ENCODE measurements at regions not wholly inside any gene's neighbourhood (a gene's known extent, or its start where the extent isn't known, plus 50 kb on each side); places are given as distances from the start of the nearest gene placed in this dataset.
"Not testable (repeated sequence)": the region's sequence is repeated elsewhere in the genome, so short reads cannot be mapped to it uniquely, and the experiment has no call there.

DNA sequence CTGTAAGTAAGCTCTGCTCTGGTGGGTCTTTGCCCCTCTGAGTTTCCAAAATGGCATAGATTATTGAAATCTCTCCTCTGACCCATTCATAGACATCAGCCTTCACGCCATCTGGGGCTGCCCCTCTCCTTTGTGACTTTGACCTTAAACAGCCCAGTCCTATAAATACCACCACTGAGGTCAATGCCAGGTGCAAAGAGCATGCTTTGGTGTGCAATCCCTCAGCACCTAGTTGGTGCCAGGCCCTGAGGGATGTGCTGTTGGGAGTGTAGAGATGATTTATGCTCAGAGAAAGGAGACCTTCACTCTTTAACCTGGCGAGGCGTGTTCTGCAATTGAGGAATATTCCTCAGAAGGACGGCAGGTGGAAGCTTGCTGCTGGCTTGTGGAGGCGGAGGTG is 121.7 kb upstream of the TSHZ3 start:
- no peak overlapping the region for H3K27ac ChIP-seq (ENCODE audit: low read length)
- no peaks in the 10 kb centered on the region for H4K20me1 ChIP-seq (ENCODE audit: insufficient read depth, low read length)
- H3K4me2 ChIP-seq (ENCODE audit: low read length) = no peak overlapping the region
- no peak overlapping the region for H2AFZ ChIP-seq (ENCODE audit: low read depth, low read length)
- no peak for TF ChIP-seq EZH2phosphoT487 (IDR thresholded peaks at IDR 0.05; ENCODE audit: low read depth)
- TF ChIP-seq, protein P1, sequence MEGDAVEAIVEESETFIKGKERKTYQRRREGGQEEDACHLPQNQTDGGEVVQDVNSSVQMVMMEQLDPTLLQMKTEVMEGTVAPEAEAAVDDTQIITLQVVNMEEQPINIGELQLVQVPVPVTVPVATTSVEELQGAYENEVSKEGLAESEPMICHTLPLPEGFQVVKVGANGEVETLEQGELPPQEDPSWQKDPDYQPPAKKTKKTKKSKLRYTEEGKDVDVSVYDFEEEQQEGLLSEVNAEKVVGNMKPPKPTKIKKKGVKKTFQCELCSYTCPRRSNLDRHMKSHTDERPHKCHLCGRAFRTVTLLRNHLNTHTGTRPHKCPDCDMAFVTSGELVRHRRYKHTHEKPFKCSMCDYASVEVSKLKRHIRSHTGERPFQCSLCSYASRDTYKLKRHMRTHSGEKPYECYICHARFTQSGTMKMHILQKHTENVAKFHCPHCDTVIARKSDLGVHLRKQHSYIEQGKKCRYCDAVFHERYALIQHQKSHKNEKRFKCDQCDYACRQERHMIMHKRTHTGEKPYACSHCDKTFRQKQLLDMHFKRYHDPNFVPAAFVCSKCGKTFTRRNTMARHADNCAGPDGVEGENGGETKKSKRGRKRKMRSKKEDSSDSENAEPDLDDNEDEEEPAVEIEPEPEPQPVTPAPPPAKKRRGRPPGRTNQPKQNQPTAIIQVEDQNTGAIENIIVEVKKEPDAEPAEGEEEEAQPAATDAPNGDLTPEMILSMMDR (IDR thresholded peaks at IDR 0.05; ENCODE audit: low read depth, low read length) = no peak
- H3K27me3 ChIP-seq (ENCODE audit: low read depth, low read length) = no peaks in the 10 kb centered on the region
- H3K9me3 ChIP-seq (ENCODE audit: insufficient read depth, low read length) = no peaks in the 10 kb centered on the region
- H3K4me1 ChIP-seq (ENCODE audit: low read length) = no peaks in the 10 kb centered on the region
- H3K9ac ChIP-seq (ENCODE audit: low read length) = no peak overlapping the region
- H3K4me3 ChIP-seq (ENCODE audit: low read length) = no peak overlapping the region
- no peaks in the 10 kb centered on the region for H3K36me3 ChIP-seq (replicated peaks; ENCODE audit: low read depth, low read length)
- no peaks in the 10 kb centered on the region for H3K79me2 ChIP-seq (ENCODE audit: low read length)

DNA sequence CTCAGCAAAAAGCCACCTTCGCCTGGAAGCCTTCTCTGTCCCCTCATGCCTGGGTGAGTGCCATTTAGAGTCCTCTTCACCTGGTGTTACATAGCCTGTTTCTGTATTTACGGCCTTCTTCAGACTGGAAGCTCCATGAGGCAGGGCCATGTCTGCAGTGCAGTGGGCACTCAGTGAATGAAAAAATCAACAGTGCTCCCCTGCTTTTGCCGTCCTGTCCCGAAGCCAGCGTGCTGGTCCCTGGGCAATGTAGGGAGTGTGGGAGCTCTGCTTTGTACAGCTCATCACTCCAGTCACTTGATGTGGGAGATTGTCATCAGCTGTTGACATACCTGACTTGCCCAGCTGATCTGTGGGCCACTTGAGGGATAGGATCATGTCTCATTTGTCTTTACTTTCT is 129.0 kb upstream of the TSHZ3 start:
- Histone ChIP-seq H3K9me3 (ENCODE audit: insufficient read depth, low read length) (no peaks in the 10 kb centered on the region), H3K4me3 (ENCODE audit: low read length) (no peak overlapping the region), H3K27me3 (ENCODE audit: low read depth, low read length) (no peaks in the 10 kb centered on the region), H4K20me1 (ENCODE audit: insufficient read depth, low read length) (no peaks in the 10 kb centered on the region), H3K4me1 (ENCODE audit: low read length) (no peaks in the 10 kb centered on the region), H2AFZ (ENCODE audit: low read depth, low read length) (no peak overlapping the region), H3K36me3 (replicated peaks; ENCODE audit: low read depth, low read length) (no peaks in the 10 kb centered on the region), H3K9ac (ENCODE audit: low read length) (no peak overlapping the region), H3K79me2 (ENCODE audit: low read length) (no peaks in the 10 kb centered on the region), H3K27ac (ENCODE audit: low read length) (no peak overlapping the region), H3K4me2 (ENCODE audit: low read length) (no peak overlapping the region)
- TF ChIP-seq EZH2phosphoT487 (IDR thresholded peaks at IDR 0.05; ENCODE audit: low read depth) = no peak
- TF ChIP-seq, protein P1 (IDR thresholded peaks at IDR 0.05; ENCODE audit: low read depth, low read length) = no peak

DNA sequence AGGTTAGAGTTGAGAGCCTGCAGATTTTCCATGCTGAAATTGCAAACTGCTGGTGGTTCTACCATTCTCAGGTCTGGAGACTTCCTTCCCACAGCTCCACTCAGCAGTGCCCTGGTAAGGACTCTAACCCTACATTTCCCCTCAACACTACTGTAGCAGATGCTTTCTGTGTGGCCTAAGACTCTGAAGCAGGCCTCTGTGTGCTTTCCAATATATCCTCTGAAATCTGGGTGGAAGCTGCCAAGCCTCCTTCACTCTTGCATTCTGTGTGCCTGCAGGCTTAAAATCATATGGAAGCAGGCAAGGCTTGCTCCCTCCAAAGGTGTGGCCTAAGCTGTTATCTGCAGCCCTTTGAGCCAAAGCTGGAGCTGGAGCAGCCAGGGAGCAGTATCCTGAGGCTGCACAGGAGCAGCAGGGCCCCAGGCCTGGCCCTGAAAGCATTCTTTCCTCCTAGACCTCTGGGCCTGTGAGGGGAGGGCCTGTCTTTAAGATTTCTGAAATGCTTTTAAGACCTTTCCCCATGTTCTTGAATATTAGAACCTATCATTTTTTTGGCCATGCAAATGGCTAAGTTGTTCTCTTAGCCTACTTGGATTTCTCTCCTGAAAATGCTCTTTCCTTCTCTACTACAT is 134.1 kb upstream of the TSHZ3 start:
- TF ChIP-seq, protein P1 (IDR thresholded peaks at IDR 0.05; ENCODE audit: low read depth, low read length) = no peak
- TF ChIP-seq EZH2phosphoT487 (IDR thresholded peaks at IDR 0.05; ENCODE audit: low read depth) = no peak
- Histone ChIP-seq H2AFZ (ENCODE audit: low read depth, low read length) (no peak overlapping the region), H3K9me3 (ENCODE audit: insufficient read depth, low read length) (no peaks in the 10 kb centered on the region; the same call in 1 of the 2 replicates), H3K36me3 (replicated peaks; ENCODE audit: low read depth, low read length) (no peaks in the 10 kb centered on the region), H4K20me1 (ENCODE audit: insufficient read depth, low read length) (no peaks in the 10 kb centered on the region), H3K9ac (ENCODE audit: low read length) (no peak overlapping the region), H3K4me2 (ENCODE audit: low read length) (no peak overlapping the region), H3K4me1 (ENCODE audit: low read length) (no peaks in the 10 kb centered on the region), H3K27ac (ENCODE audit: low read length) (no peak overlapping the region), H3K27me3 (ENCODE audit: low read depth, low read length) (no peaks in the 10 kb centered on the region), H3K4me3 (ENCODE audit: low read length) (no peak overlapping the region), H3K79me2 (ENCODE audit: low read length) (no peaks in the 10 kb centered on the region)

DNA sequence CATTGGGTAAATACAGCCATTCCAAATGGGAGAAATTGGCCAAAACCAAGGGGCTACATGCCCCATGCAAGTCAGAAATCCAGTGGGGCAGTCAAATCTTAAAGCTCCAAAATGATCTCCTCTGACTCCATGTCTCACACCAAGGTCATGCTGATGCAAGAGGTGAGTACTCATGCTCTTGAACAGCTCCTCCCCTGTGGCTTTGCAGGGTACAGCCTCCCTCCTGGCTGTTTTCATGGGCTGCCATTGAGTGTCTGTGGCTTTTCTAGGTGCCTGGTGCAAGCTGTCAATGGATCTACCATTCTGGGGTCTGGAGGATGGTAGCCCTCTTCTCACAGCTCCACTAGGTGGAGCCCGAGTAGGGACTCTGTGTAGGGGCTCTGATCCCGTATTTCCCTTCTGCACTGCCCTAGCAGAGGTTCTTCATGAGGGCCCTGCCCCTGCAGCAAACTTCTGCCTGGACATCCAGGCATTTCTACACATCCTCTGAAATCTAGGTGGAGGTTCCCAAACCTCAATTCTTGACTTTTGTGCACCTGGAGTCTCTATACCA is 135.7 kb upstream of the TSHZ3 start:
- not testable (repeated sequence) for H3K36me3 ChIP-seq (replicated peaks; ENCODE audit: low read depth, low read length); H3K9me3 ChIP-seq (ENCODE audit: insufficient read depth, low read length); H3K4me2 ChIP-seq (ENCODE audit: low read length); H3K4me3 ChIP-seq (ENCODE audit: low read length); H3K4me1 ChIP-seq (ENCODE audit: low read length); H3K27ac ChIP-seq (ENCODE audit: low read length); H3K79me2 ChIP-seq (ENCODE audit: low read length); H2AFZ ChIP-seq (ENCODE audit: low read depth, low read length); H3K27me3 ChIP-seq (ENCODE audit: low read depth, low read length); H3K9ac ChIP-seq (ENCODE audit: low read length); H4K20me1 ChIP-seq (ENCODE audit: insufficient read depth, low read length)

All from OCI-LY3 (cell line).